Breast epithelium (tissue), 3 donors: ENCODE measurements at regions not wholly inside any gene's neighbourhood (a gene's known extent, or its start where the extent isn't known, plus 50 kb on each side); places are given as distances from the start of the nearest gene placed in this dataset.

Experiments
- CTCF ChIP-seq, 3 donors: fragments of 450-650 bp; IDR thresholded peaks; one replicate each; pipeline ENCODE4 v1.5.1; 2016 to 2017; ENCODE audit warnings: antibody characterized with exemption in 3 of 3, mild to moderate bottlenecking in 3 of 3, moderate library complexity in 3 of 3
- POLR2A ChIP-seq: fragments of 450-650 bp; IDR thresholded peaks from one replicate; pipeline ENCODE4 v1.6.1; 2016; ENCODE audit warnings: antibody characterized with exemption, mild to moderate bottlenecking, moderate library complexity

DNA sequence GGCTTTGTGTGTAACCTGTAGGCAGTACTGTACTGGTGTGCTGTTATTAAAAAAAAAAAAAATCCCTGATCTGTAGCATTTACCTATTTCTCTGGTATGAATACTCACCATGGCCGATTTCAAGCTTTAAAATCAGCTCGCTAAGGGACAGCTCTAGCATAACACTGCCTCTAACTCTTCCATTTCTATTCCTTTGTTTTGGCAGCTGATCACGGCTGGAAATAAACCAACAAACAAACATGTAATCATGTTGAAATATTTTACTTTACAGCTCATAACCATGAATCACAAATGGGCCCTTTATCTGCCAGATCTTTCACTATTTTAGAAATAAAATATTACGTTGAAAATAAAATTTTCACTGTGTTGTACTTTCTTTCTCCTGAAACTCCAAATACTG lies 60.5 kb upstream of the IL15 start:
- TF ChIP-seq POLR2A (no peak), CTCF (IDR thresholded peaks at IDR 0.05) (no peak)
